Endothelial cell (in vitro differentiated cells): ENCODE measurements at regions not wholly inside any gene's neighbourhood (a gene's known extent, or its start where the extent isn't known, plus 50 kb on each side); places are given as distances from the start of the nearest gene placed in this dataset.

Source experiments
- DNase-seq: peaks from one replicate; pipeline ENCODE4 v3.0.0; 2021; ENCODE audit warnings: low spot score
- H3K27ac Mint-ChIP-seq: one replicate; pipeline ENCODE4 v1.8.0; 2021; ENCODE audit warnings: mixed read lengths, inconsistent platforms; ENCODE audit not compliant: unreplicated experiment
- H3K27me3 Mint-ChIP-seq: one replicate; pipeline ENCODE4 v1.8.0; 2021; ENCODE audit warnings: mild to moderate bottlenecking, moderate library complexity, mixed read lengths, inconsistent platforms; ENCODE audit not compliant: unreplicated experiment
- H3K36me3 Mint-ChIP-seq: one replicate; pipeline ENCODE4 v1.8.0; 2021; ENCODE audit warnings: mild to moderate bottlenecking, low read depth, mixed read lengths, inconsistent platforms; ENCODE audit not compliant: unreplicated experiment
- H3K4me1 Mint-ChIP-seq: one replicate; pipeline ENCODE4 v1.8.0; 2021; ENCODE audit warnings: mild to moderate bottlenecking, mixed read lengths, inconsistent platforms; ENCODE audit not compliant: unreplicated experiment
- H3K4me3 Mint-ChIP-seq: one replicate; pipeline ENCODE4 v1.8.0; 2021; ENCODE audit warnings: mild to moderate bottlenecking, mixed read lengths, inconsistent platforms; ENCODE audit not compliant: unreplicated experiment
- H3K9me3 Mint-ChIP-seq: one replicate; pipeline ENCODE4 v1.8.0; 2021; ENCODE audit warnings: mixed read lengths, inconsistent platforms; ENCODE audit not compliant: unreplicated experiment
- CTCF ChIP-seq: fragments of 200-600 bp; sonication (generic); IDR thresholded peaks from one replicate; pipeline ENCODE4 v1.5.0; 2021; ENCODE audit warnings: antibody characterized with exemption; ENCODE audit not compliant: unreplicated experiment

- Mint-ChIP-seq H3K36me3 (no peaks in the 10 kb centered on the region), H3K4me1 (peaks cover 53% of the 10 kb centered on the region), H3K27me3 (no peaks in the 10 kb centered on the region), H3K27ac (no peak overlapping the region), H3K4me3 (no peak overlapping the region), H3K9me3 (no peaks in the 10 kb centered on the region)
- no peak for TF ChIP-seq CTCF
- DNase-seq: no peak
Observed at GRCh38 chr1:94316836-94317789, 79.7 kb upstream of the ARHGAP29 start.

GRCh38 chr1:94316183-94316582 lies 78.8 kb upstream of the ARHGAP29 start:
- H3K9me3 Mint-ChIP-seq: no peaks in the 10 kb centered on the region
- H3K27ac Mint-ChIP-seq: no peak overlapping the region
- H3K4me3 Mint-ChIP-seq: no peak overlapping the region
- DNase-seq: no peak
- peaks cover 46% of the 10 kb centered on the region for H3K4me1 Mint-ChIP-seq
- no peaks in the 10 kb centered on the region for H3K27me3 Mint-ChIP-seq
- H3K36me3 Mint-ChIP-seq: no peaks in the 10 kb centered on the region
- no peak for TF ChIP-seq CTCF

DNA sequence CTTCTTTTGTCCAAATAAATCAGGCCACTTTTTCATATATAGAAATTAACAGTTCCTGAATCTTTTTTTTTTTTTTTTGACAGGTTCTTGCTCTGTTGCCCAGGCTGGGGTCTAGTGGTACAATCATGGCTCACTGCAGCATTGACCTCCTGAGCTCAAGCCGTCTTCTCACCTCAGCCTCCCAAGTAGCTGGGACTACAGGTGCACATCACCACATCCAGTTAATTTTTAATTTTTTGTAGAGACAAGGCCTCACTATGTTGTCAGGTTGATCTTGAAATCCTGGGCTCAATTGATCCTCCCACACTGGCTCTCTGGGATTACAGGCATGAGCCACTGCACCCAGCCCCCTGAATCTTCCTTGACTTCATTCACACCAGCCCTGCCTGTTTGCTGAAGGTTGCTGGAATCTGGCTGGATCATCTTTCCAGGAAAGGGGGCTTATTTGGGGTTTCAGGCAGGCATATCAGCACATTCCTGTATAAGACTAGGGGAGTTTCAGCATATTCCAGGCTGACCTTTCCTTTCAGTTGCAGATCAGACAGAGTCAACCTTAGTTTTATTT lies 78.2 kb upstream of the ARHGAP29 start:
- Mint-ChIP-seq H3K27me3 (no peaks in the 10 kb centered on the region), H3K9me3 (no peaks in the 10 kb centered on the region), H3K27ac (no peak overlapping the region), H3K36me3 (no peaks in the 10 kb centered on the region), H3K4me3 (no peak overlapping the region), H3K4me1 (peaks cover 43% of the 10 kb centered on the region)
- no peak for TF ChIP-seq CTCF
- no peak for DNase-seq

GRCh38 chr1:94314222-94314858 lies 77.0 kb upstream of the ARHGAP29 start:
- Mint-ChIP-seq H3K36me3 (no peaks in the 10 kb centered on the region), H3K27me3 (no peaks in the 10 kb centered on the region), H3K4me1 (peaks cover 35% of the 10 kb centered on the region), H3K4me3 (no peak overlapping the region), H3K27ac (no peak overlapping the region), H3K9me3 (no peaks in the 10 kb centered on the region)
- no peak for TF ChIP-seq CTCF
- no peak for DNase-seq
